ENCODE measurements at regions not wholly inside any gene's neighbourhood (a gene's known extent, or its start where the extent isn't known, plus 50 kb on each side); places are given as distances from the start of the nearest gene placed in this dataset.
A peak's percentile ranks its signal among the peaks of the same experiment; 100 is the strongest.

- H3K27me3 ChIP-seq (ENCODE audit: control insufficient read depth, extremely low read depth, insufficient read depth, low read length): no peaks in the 10 kb centered on the region
- dilution Hi-C loops (cut with MboI; ENCODE audit: extremely low pct_ligation_motif_present, low sequenced_read_pairs): no loop called here
- no peaks in the 10 kb centered on the region for H3K9me3 ChIP-seq (ENCODE audit: control insufficient read depth, low read depth, low read length)
- FAIRE-seq (no peak), DNase-seq (ENCODE audit: low read depth, low spot score) (no peak)
- no peaks in the 10 kb centered on the region for H4K20me1 ChIP-seq (ENCODE audit: control insufficient read depth, extremely low read depth, insufficient read depth, low read length)
- no peaks in the 10 kb centered on the region for H3K36me3 ChIP-seq (ENCODE audit: control insufficient read depth in 2 of 2, extremely low read depth in 1 of 2, insufficient read depth in 2 of 2, low read length in 2 of 2)
- H3K4me1 ChIP-seq (ENCODE audit: control insufficient read depth, extremely low read depth, insufficient read depth, low read length): no peaks in the 10 kb centered on the region
- no peaks in the 10 kb centered on the region for H3K9me1 ChIP-seq (ENCODE audit: control insufficient read depth, extremely low read depth, insufficient read depth, low read length)
- no peak overlapping the region for H3K4me2 ChIP-seq (ENCODE audit: control insufficient read depth, extremely low read depth, insufficient read depth, low read depth, low read length)
- no peak for TF ChIP-seq CTCF (optimal IDR thresholded peaks at IDR 0.05 in 1 of 3, IDR thresholded peaks at IDR 0.05 in 1 of 3, conservative IDR thresholded peaks at IDR 0.05 in 1 of 3; ENCODE audit: extremely low read depth in 1 of 3, insufficient read depth in 2 of 3, low read length in 3 of 3)
- no peak for TF ChIP-seq EZH2 (IDR thresholded peaks at IDR 0.05; ENCODE audit: low read length)
- no peak overlapping the region for H3K27ac ChIP-seq (ENCODE audit: control insufficient read depth, insufficient read depth, low read length)
- no peak overlapping the region for H3K9ac ChIP-seq (ENCODE audit: control insufficient read depth, extremely low read depth, insufficient read depth, low read length)
- no peaks in the 10 kb centered on the region for H3K79me2 ChIP-seq (ENCODE audit: control insufficient read depth, insufficient read depth, low read length)
- no peak overlapping the region for H2AFZ ChIP-seq (ENCODE audit: control insufficient read depth, low read length)
- H3K4me3 ChIP-seq (ENCODE audit: control insufficient read depth in 2 of 3, extremely low read depth in 1 of 3, insufficient read depth in 2 of 3, low read depth in 1 of 3, low read length in 3 of 3): no peak overlapping the region
These were observed 1024.0 kb upstream of the CNTN5 start for GRCh38 chr11:97996762-97997161.

- Histone ChIP-seq H2AFZ (ENCODE audit: control insufficient read depth, low read length) (peak overlapping the region; percentile 11), H3K36me3 (ENCODE audit: control insufficient read depth in 2 of 2, extremely low read depth in 1 of 2, insufficient read depth in 2 of 2, low read length in 2 of 2) (no peaks in the 10 kb centered on the region), H3K9me1 (ENCODE audit: control insufficient read depth, extremely low read depth, insufficient read depth, low read length) (no peaks in the 10 kb centered on the region), H3K79me2 (ENCODE audit: control insufficient read depth, insufficient read depth, low read length) (no peaks in the 10 kb centered on the region), H3K27ac (ENCODE audit: control insufficient read depth, insufficient read depth, low read length) (no peak overlapping the region), H3K9ac (ENCODE audit: control insufficient read depth, extremely low read depth, insufficient read depth, low read length) (no peak overlapping the region), H3K27me3 (ENCODE audit: control insufficient read depth, extremely low read depth, insufficient read depth, low read length) (no peaks in the 10 kb centered on the region), H3K4me1 (ENCODE audit: control insufficient read depth, extremely low read depth, insufficient read depth, low read length) (no peaks in the 10 kb centered on the region), H3K4me2 (ENCODE audit: control insufficient read depth, extremely low read depth, insufficient read depth, low read depth, low read length) (no peak overlapping the region), H4K20me1 (ENCODE audit: control insufficient read depth, extremely low read depth, insufficient read depth, low read length) (no peaks in the 10 kb centered on the region), H3K9me3 (ENCODE audit: control insufficient read depth, low read depth, low read length) (no peaks in the 10 kb centered on the region), H3K4me3 (ENCODE audit: control insufficient read depth in 2 of 3, extremely low read depth in 1 of 3, insufficient read depth in 2 of 3, low read depth in 1 of 3, low read length in 3 of 3) (no peak overlapping the region)
- dilution Hi-C loops (cut with MboI; ENCODE audit: extremely low pct_ligation_motif_present, low sequenced_read_pairs): no loop called here
- TF ChIP-seq CTCF (optimal IDR thresholded peaks at IDR 0.05 in 1 of 3, IDR thresholded peaks at IDR 0.05 in 1 of 3, conservative IDR thresholded peaks at IDR 0.05 in 1 of 3; ENCODE audit: extremely low read depth in 1 of 3, insufficient read depth in 2 of 3, low read length in 3 of 3): no peak
- no peak for TF ChIP-seq EZH2 (IDR thresholded peaks at IDR 0.05; ENCODE audit: low read length)
- FAIRE-seq: no peak
- DNase-seq (ENCODE audit: low read depth, low spot score): no peak
These were observed 1017.0 kb upstream of the CNTN5 start for GRCh38 chr11:98003606-98004371.
